ENCODE measurements at regions not wholly inside any gene's neighbourhood (a gene's known extent, or its start where the extent isn't known, plus 50 kb on each side); places are given as distances from the start of the nearest gene placed in this dataset.

DNA sequence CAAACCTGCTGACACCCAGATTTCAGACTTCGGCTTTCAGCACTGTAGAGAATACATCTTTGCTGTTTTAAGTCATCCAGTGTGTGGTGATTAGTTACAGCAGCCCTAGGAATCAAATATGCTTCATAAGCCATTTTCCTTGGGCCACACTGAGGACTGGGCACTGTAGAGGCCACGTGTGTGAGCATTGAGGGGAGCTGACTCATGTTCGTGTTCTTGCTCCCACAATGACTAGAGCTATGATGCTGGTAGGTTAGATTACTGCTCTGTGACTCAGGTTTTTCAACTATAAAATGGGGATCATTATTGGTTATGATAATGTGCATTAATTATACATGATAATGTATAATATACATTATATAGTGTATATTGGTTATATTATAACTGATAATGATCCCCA is 96.5 kb upstream of the PALM2AKAP2 start:
- H3K36me3 ChIP-seq, result no peaks in the 10 kb centered on the region
- intact Hi-C loops (cut with DNase I), result no loop called here
- WGBS, 4 donors, result 80 to 83% (median 81%) methylated on average over 3 of the region's 3 CpGs
- DNase-seq, result no peak
- H3K27ac ChIP-seq, result no peak overlapping the region
- TF ChIP-seq POLR2A (IDR thresholded peaks at IDR 0.05), result no peak
- TF ChIP-seq, protein P1, sequence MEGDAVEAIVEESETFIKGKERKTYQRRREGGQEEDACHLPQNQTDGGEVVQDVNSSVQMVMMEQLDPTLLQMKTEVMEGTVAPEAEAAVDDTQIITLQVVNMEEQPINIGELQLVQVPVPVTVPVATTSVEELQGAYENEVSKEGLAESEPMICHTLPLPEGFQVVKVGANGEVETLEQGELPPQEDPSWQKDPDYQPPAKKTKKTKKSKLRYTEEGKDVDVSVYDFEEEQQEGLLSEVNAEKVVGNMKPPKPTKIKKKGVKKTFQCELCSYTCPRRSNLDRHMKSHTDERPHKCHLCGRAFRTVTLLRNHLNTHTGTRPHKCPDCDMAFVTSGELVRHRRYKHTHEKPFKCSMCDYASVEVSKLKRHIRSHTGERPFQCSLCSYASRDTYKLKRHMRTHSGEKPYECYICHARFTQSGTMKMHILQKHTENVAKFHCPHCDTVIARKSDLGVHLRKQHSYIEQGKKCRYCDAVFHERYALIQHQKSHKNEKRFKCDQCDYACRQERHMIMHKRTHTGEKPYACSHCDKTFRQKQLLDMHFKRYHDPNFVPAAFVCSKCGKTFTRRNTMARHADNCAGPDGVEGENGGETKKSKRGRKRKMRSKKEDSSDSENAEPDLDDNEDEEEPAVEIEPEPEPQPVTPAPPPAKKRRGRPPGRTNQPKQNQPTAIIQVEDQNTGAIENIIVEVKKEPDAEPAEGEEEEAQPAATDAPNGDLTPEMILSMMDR (IDR thresholded peaks at IDR 0.05), result no peak
- ATAC-seq, result no peak
- no peaks in the 10 kb centered on the region for H3K4me1 ChIP-seq
- H3K4me3 ChIP-seq, result no peak overlapping the region
- no peaks in the 10 kb centered on the region for H3K27me3 ChIP-seq
- peaks cover 0 to 10% (median 0%) of the 10 kb centered on the region in 12 donors for H3K9me3 ChIP-seq

DNA sequence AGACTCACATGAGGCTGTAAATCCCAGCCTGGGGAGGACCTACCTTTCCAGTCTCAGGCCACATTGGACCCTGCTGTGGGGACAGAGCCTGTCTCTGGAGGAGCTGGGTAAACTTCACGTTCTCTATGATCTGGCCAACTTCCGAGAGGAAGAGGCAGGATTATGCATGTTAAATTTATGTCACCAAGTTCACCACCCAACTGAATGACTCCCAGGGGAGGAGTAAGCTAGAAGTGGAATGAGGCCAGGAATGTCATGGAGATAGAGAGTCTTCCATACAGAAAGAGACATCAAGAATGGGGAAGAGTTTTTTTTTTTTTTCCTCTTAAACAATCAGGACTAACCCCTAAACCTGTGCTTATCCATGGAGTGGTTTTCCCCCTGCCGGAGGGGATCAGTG is 90.3 kb upstream of the PALM2AKAP2 start:
- Histone ChIP-seq H3K27ac (no peak overlapping the region), H3K36me3 (no peaks in the 10 kb centered on the region), H3K27me3 (no peaks in the 10 kb centered on the region), H3K4me3 (no peak overlapping the region), H3K9me3 (peaks cover 0 to 10% (median 0%) of the 10 kb centered on the region in 12 donors), H3K4me1 (no peaks in the 10 kb centered on the region)
- intact Hi-C loops (cut with DNase I), result loop anchor here in 1 of 10 donors (10.0 kb wide), 1 partner anchor 505 kb away; no protein-coding TSS in a partner anchor
- WGBS, 4 donors, result 61 to 77% (median 65%) methylated on average over 3 of the region's 3 CpGs
- DNase-seq (no peak), ATAC-seq (no peak)
- TF ChIP-seq, protein P1 (IDR thresholded peaks at IDR 0.05), result no peak
- no peak for TF ChIP-seq POLR2A (IDR thresholded peaks at IDR 0.05)

DNA sequence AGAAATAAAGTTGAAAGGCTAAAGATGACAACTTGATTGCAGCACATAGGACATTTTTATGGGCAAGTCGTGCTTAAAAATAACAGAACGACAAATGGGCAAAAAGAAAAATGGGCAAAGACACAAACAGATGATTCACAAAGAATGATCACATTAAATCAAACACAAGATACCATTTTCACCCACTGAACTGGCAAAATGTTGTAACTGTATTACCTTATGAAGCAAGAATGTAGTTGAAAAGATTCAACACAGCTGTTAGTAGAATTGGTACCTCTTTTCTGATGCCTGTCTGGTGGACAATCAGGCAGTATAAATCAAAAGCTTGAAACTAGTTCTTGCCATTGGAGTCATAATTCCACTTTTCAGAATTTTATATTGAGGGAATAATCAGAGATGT is 81.0 kb upstream of the PALM2AKAP2 start:
- Histone ChIP-seq H3K9me3 (peaks cover 0 to 9% (median 0%) of the 10 kb centered on the region in 12 donors), H3K27me3 (no peaks in the 10 kb centered on the region), H3K36me3 (no peaks in the 10 kb centered on the region), H3K4me1 (no peaks in the 10 kb centered on the region), H3K27ac (no peak overlapping the region), H3K4me3 (no peak overlapping the region)
- ATAC-seq (no peak), DNase-seq (no peak)
- intact Hi-C loops (cut with DNase I), result loop anchor here in 1 of 10 donors (10.0 kb wide), 1 partner anchor 496 kb away; no protein-coding TSS in a partner anchor
- WGBS, 4 donors, result 75 to 79% (median 77%) methylated on average over 2 of the region's 2 CpGs
- no peak for TF ChIP-seq POLR2A (IDR thresholded peaks at IDR 0.05)
- TF ChIP-seq, protein P1 (IDR thresholded peaks at IDR 0.05), result no peak

DNA sequence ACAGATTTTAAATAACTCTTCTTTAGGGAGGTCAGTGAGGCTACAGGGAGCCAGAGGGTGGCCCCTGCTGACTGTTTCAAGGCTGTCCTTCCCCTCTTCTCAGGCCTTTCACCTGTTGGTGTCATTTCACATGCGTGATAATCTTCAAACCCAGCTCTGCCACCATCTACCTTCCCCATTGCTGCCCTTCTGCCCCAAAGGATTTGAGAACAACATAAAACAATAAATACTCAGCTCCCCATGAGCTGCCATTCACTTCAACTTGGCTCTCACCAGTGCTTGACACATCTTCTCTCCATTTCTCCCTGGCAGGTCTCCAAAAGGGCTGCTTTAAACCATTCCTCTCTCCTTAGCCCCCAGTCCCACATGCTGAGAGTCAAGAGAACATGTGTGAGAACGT is 75.5 kb upstream of the PALM2AKAP2 start:
- intact Hi-C loops (cut with DNase I), result loop anchor here in 1 of 10 donors (10.0 kb wide), 2 partner anchors 70 to 190 kb away; no protein-coding TSS in a partner anchor
- H3K4me1 ChIP-seq, result peaks cover 0 to 29% (median 12%) of the 10 kb centered on the region in 12 donors
- H3K36me3 ChIP-seq, result no peaks in the 10 kb centered on the region
- ATAC-seq (no peak), DNase-seq (no peak)
- no peak overlapping the region for H3K4me3 ChIP-seq
- no peaks in the 10 kb centered on the region for H3K27me3 ChIP-seq
- WGBS, 4 donors, result 73 to 82% (median 79%) methylated on average over 2 of the region's 2 CpGs
- TF ChIP-seq, protein P1 (IDR thresholded peaks at IDR 0.05), result no peak
- TF ChIP-seq POLR2A (IDR thresholded peaks at IDR 0.05), result no peak
- peaks cover 0 to 9% (median 0%) of the 10 kb centered on the region in 12 donors for H3K9me3 ChIP-seq
- H3K27ac ChIP-seq, result no peak overlapping the region

Measured in heart left ventricle (tissue), 16 donors.